Neural cell (in vitro differentiated cells): ENCODE measurements at regions not wholly inside any gene's neighbourhood (a gene's known extent, or its start where the extent isn't known, plus 50 kb on each side); places are given as distances from the start of the nearest gene placed in this dataset.

Source experiments
- H2AFZ ChIP-seq: fragments of 200-600, 300-800 bp; sonication (generic), shearing (Covaris generic); 2 replicates; pipeline ENCODE4 v1.6.0; 2014; ENCODE audit warnings: low read depth, mild to moderate bottlenecking, antibody characterized with exemption, low read length, moderate library complexity
- H3F3A ChIP-seq: fragments of 200-600 bp; shearing (Covaris generic); 2 replicates; pipeline ENCODE4 v1.6.1; 2016; ENCODE audit warnings: mild to moderate bottlenecking, moderate library complexity, mixed read lengths, antibody characterized with exemption, low read length; ENCODE audit not compliant: insufficient read depth, poor library complexity, severe bottlenecking
- H3K27ac ChIP-seq: fragments of 200-600, 300-800 bp; sonication (generic), shearing (Covaris generic); 2 replicates; pipeline ENCODE4 v1.5.1; 2014; ENCODE audit warnings: mild to moderate bottlenecking, low read length, moderate library complexity
- H3K27me3 ChIP-seq: fragments of 300-800, 200-600 bp; sonication (generic), shearing (Covaris generic); 2 replicates; pipeline ENCODE4 v1.6.0; 2014; ENCODE audit warnings: mild to moderate bottlenecking, low read depth, low read length, moderate library complexity; ENCODE audit not compliant: insufficient read depth
- H3K36me3 ChIP-seq: fragments of 300-800, 200-600 bp; sonication (generic), shearing (Covaris generic); 2 replicates; pipeline ENCODE4 v1.5.1; 2014; ENCODE audit warnings: mild to moderate bottlenecking, antibody characterized with exemption, low read length, moderate library complexity; ENCODE audit not compliant: insufficient read depth
- H3K4me2 ChIP-seq: fragments of 300-800, 200-600 bp; sonication (generic), shearing (Covaris generic); 2 replicates; pipeline ENCODE4 v1.6.0; 2014; ENCODE audit warnings: mild to moderate bottlenecking, low read length
- H3K4me3 ChIP-seq: fragments of 300-800, 200-600 bp; sonication (generic), shearing (Covaris generic); 2 replicates; pipeline ENCODE4 v1.5.1; 2014; ENCODE audit warnings: mild to moderate bottlenecking, low read length, moderate library complexity
- H3K79me2 ChIP-seq: fragments of 200-600 bp; shearing (Covaris generic); replicated peaks from 2 replicates; pipeline ENCODE4 v1.6.0; 2014; ENCODE audit warnings: mild to moderate bottlenecking, low read length, moderate library complexity; ENCODE audit not compliant: insufficient read depth
- H3K9ac ChIP-seq: fragments of 300-800, 200-600 bp; sonication (generic), shearing (Covaris generic); 2 replicates; pipeline ENCODE4 v1.6.1; 2016; ENCODE audit warnings: mild to moderate bottlenecking, low read length, mixed read lengths
- H3K9me2 ChIP-seq: fragments of 200-600 bp; shearing (Covaris generic); 2 replicates; pipeline ENCODE4 v1.6.1; 2016; ENCODE audit warnings: mild to moderate bottlenecking, low read length, mixed read lengths; ENCODE audit not compliant: insufficient read depth
- H3K9me3 ChIP-seq: fragments of 200-600, 300-800 bp; sonication (generic), shearing (Covaris generic); 2 replicates; pipeline ENCODE4 v1.6.1; 2016; ENCODE audit warnings: mild to moderate bottlenecking, mixed run types, low read length, moderate library complexity, mixed read lengths
- H4K20me1 ChIP-seq: fragments of 200-600 bp; shearing (Covaris generic); 2 replicates; pipeline ENCODE4 v1.6.1; 2016; ENCODE audit warnings: mild to moderate bottlenecking, mixed run types; ENCODE audit not compliant: insufficient read depth
- EP300 ChIP-seq: fragments of 450-650 bp; conservative IDR thresholded peaks from 2 replicates; pipeline ENCODE4 v1.6.1; 2014; ENCODE audit warnings: antibody characterized with exemption, mild to moderate bottlenecking, moderate library complexity; ENCODE audit not compliant: poor library complexity, severe bottlenecking
- EZH2 ChIP-seq: fragments of 200-600, 300-800 bp; shearing (Covaris generic), sonication (generic); IDR thresholded peaks from 2 replicates; pipeline ENCODE4 v1.6.1; 2014; ENCODE audit warnings: antibody characterized with exemption, low read length, borderline replicate concordance, mild to moderate bottlenecking; ENCODE audit not compliant: insufficient read depth, poor library complexity, severe bottlenecking
- MXI1 ChIP-seq: fragments of 450-650 bp; conservative IDR thresholded peaks from 2 replicates; pipeline ENCODE4 v1.6.1; 2014; ENCODE audit warnings: antibody characterized with exemption, mild to moderate bottlenecking; ENCODE audit not compliant: poor library complexity, severe bottlenecking
- POLR2AphosphoS5 ChIP-seq: IDR thresholded peaks from 2 replicates; pipeline ENCODE4 v1.6.1; 2012
- RAD21 ChIP-seq: fragments of 450-650 bp; conservative IDR thresholded peaks from 2 replicates; pipeline ENCODE4 v1.6.1; 2014; ENCODE audit warnings: antibody characterized with exemption, mild to moderate bottlenecking, moderate library complexity
- SMC3 ChIP-seq: fragments of 450-650 bp; conservative IDR thresholded peaks from 2 replicates; pipeline ENCODE4 v1.6.1; 2014; ENCODE audit warnings: antibody characterized with exemption, mild to moderate bottlenecking, moderate library complexity; ENCODE audit not compliant: poor library complexity
- TAF1 ChIP-seq: IDR thresholded peaks from 2 replicates; pipeline ENCODE4 v1.6.1; 2012; ENCODE audit warnings: low read depth
- TF ChIP-seq, protein P1 (sequence below): IDR thresholded peaks from 2 replicates; pipeline ENCODE4 v1.6.1; 2012; ENCODE audit warnings: borderline replicate concordance
- TF ChIP-seq, protein P2 (sequence below): fragments of 450-650 bp; IDR thresholded peaks from 2 replicates; pipeline ENCODE4 v1.5.1; 2014; ENCODE audit warnings: antibody characterized with exemption, mild to moderate bottlenecking, moderate library complexity; ENCODE audit not compliant: poor library complexity, severe bottlenecking

DNA sequence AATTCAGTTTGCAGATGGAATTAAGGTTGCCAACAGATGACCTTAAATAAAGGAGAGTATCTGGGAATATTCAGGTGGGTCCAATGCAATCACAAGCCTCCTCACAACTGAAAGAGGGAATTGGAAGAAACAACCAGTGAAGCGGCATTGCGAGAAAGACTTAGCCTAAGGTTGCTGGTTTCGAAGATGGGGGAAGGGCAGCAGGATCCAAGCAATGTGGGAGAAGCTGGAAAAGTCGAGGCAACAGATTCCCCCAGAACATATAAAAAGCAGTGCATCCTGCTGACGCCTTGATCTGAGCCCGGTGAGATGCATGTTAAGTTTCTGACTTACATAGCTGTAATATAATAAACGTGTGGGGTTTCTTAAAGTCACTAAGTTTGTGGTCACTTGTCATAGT lies 162.5 kb downstream of the NDUFA10 start:
- no peak for TF ChIP-seq MXI1
- no peak for TF ChIP-seq EZH2
- TF ChIP-seq RAD21 = no peak
- TF ChIP-seq, protein P1, sequence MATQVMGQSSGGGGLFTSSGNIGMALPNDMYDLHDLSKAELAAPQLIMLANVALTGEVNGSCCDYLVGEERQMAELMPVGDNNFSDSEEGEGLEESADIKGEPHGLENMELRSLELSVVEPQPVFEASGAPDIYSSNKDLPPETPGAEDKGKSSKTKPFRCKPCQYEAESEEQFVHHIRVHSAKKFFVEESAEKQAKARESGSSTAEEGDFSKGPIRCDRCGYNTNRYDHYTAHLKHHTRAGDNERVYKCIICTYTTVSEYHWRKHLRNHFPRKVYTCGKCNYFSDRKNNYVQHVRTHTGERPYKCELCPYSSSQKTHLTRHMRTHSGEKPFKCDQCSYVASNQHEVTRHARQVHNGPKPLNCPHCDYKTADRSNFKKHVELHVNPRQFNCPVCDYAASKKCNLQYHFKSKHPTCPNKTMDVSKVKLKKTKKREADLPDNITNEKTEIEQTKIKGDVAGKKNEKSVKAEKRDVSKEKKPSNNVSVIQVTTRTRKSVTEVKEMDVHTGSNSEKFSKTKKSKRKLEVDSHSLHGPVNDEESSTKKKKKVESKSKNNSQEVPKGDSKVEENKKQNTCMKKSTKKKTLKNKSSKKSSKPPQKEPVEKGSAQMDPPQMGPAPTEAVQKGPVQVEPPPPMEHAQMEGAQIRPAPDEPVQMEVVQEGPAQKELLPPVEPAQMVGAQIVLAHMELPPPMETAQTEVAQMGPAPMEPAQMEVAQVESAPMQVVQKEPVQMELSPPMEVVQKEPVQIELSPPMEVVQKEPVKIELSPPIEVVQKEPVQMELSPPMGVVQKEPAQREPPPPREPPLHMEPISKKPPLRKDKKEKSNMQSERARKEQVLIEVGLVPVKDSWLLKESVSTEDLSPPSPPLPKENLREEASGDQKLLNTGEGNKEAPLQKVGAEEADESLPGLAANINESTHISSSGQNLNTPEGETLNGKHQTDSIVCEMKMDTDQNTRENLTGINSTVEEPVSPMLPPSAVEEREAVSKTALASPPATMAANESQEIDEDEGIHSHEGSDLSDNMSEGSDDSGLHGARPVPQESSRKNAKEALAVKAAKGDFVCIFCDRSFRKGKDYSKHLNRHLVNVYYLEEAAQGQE = no peak
- TF ChIP-seq, protein P2, sequence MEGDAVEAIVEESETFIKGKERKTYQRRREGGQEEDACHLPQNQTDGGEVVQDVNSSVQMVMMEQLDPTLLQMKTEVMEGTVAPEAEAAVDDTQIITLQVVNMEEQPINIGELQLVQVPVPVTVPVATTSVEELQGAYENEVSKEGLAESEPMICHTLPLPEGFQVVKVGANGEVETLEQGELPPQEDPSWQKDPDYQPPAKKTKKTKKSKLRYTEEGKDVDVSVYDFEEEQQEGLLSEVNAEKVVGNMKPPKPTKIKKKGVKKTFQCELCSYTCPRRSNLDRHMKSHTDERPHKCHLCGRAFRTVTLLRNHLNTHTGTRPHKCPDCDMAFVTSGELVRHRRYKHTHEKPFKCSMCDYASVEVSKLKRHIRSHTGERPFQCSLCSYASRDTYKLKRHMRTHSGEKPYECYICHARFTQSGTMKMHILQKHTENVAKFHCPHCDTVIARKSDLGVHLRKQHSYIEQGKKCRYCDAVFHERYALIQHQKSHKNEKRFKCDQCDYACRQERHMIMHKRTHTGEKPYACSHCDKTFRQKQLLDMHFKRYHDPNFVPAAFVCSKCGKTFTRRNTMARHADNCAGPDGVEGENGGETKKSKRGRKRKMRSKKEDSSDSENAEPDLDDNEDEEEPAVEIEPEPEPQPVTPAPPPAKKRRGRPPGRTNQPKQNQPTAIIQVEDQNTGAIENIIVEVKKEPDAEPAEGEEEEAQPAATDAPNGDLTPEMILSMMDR = no peak
- no peak for TF ChIP-seq POLR2AphosphoS5
- TF ChIP-seq SMC3 = no peak
- TF ChIP-seq EP300 = no peak
- TF ChIP-seq TAF1 = no peak
- Histone ChIP-seq H2AFZ (no peak overlapping the region), H3K4me2 (no peak overlapping the region)

DNA sequence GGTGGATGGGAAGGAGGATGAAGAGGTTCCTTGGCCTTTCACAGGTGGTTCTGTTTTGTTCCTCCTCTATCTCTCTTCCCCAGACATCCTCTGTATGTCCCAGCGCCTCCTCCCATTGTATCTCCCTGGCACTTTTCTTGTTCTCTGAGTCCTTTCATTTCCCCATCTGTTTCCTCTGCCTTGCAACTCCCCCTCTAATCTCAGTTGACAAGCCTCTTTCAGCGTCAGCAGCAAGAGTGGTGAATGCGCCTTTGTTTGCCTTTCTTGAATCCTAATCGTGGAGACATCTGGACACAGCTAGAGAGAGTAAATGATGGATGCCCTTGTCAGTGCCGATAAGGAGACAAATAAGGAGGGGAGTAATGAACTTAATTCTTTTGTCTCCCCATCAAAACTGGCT lies 167.0 kb downstream of the NDUFA10 start:
- no peak overlapping the region for H3K4me3 ChIP-seq
- no peak overlapping the region for H3K27ac ChIP-seq
- no peak overlapping the region for H2AFZ ChIP-seq
- no peaks in the 10 kb centered on the region for H3K79me2 ChIP-seq
- TF ChIP-seq, protein P1 = no peak
- no peaks in the 10 kb centered on the region for H3K9me2 ChIP-seq
- H3K36me3 ChIP-seq = no peaks in the 10 kb centered on the region
- H3F3A ChIP-seq = no peaks in the 10 kb centered on the region
- no peak overlapping the region for H3K9ac ChIP-seq
- no peaks in the 10 kb centered on the region for H3K9me3 ChIP-seq
- no peak overlapping the region for H3K4me2 ChIP-seq
- no peaks in the 10 kb centered on the region for H4K20me1 ChIP-seq
- H3K27me3 ChIP-seq = no peaks in the 10 kb centered on the region

More for the DNA sequence above, 162.5 kb downstream of the NDUFA10 start:
- Histone ChIP-seq H3K4me3 (no peak overlapping the region), H3F3A (no peaks in the 10 kb centered on the region), H3K9me3 (peaks cover 3% of the 10 kb centered on the region), H3K79me2 (no peaks in the 10 kb centered on the region), H3K36me3 (no peaks in the 10 kb centered on the region), H3K9ac (no peak overlapping the region), H4K20me1 (no peaks in the 10 kb centered on the region), H3K27me3 (no peaks in the 10 kb centered on the region), H3K9me2 (no peaks in the 10 kb centered on the region), H3K27ac (no peak overlapping the region)
